NCI-H187 (cell line): ENCODE measurements at regions not wholly inside any gene's neighbourhood (a gene's known extent, or its start where the extent isn't known, plus 50 kb on each side); places are given as distances from the start of the nearest gene placed in this dataset.

Source experiments
- DNase-seq, 2 experiments: peaks; one replicate each; lab custom pipeline; 2025; lab: John Stamatoyannopoulos, UW

GRCh38 chr14:54209511-54210250 is 187.1 kb upstream of the CDKN3 start:
- DNase-seq: no peak

DNA sequence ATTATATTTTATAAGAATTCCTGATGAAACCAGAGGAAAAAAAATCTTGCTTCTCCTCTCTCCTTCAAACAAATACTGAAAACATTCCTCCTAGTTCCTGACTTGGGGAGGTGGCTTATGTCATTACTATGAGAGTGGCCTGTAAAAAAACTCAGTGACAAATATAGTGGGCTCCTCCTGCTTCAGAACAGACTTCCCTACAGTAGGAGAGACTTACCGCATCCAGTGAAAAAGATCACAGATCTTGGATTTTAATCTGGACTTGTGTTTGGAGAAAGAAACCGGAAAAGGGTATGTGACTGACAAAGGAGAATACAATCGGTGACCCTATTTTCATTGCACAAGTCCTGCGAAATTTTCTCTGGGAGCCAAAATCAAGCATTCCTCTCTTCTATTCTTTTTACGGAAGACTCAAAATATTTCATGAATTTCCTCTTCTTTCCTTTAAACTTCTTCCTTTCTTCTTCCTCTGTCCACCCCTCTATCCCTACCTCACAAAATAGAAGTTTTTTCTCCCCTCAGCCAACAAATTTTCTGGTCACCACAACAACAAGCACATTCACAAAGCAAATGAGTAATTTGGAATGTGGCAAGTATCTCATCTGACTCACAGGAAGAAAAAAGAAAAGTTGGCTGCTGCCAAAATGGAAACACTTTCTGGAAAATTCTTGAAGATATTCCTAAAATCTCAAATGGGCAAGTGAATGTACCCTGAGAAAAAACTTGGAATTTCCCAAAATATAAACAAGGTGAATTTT is 185.1 kb upstream of the CDKN3 start:
- no peak for DNase-seq

- no peak for DNase-seq
Measured at GRCh38 chr14:54213536-54213935, 183.3 kb upstream of the CDKN3 start.

DNA sequence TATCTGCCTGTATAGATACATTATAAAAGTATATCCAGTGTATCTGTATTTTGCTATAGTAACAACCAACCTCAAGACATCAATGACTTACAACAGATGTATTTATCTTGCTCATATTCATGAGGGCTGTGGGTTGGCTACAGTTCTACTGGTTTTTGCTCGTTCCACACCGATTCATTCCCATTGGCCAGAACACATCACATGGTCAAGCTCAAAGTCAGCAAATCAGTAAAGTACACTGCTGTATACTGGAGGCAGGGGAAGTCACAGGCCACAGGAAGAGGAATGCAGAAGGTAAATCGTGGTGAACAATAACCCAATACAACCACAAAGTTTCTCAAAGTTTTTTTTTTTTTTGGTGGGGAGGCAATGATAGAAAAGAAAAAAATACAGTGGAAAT is 180.0 kb upstream of the CDKN3 start:
- DNase-seq: no peak

- DNase-seq: no peak
Measured at GRCh38 chr14:54219261-54220070, 177.3 kb upstream of the CDKN3 start.

DNA sequence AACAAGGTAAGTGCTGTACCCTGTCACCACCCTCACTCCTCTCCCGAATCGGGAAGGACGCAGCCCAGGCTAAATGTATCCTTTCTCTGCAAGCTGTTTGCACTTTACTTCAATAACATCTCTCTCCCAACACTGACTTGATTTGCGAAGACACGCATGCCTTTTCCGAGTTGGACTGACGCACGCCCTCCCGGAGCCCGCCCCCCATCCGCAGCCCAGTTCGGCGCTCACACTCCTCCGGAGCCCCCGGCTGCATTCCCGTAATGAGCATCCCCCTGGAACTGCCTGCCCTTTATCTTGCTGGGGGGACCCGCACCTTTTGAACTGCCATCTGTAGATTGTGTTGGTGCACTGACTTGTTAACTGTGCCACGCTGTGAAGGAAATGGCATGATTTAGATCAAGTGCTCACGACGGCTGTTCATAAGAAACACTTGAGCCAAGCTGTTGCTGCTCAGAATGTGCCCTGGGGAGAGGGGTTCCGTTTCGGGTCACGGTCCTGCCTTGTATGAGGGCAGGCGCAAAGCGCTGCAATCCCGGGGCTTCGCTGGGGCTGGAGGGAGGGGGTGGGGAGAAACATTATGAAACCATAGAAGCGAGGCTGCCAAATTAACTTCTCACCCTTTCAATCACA is 176.6 kb upstream of the CDKN3 start:
- DNase-seq: no peak

DNA sequence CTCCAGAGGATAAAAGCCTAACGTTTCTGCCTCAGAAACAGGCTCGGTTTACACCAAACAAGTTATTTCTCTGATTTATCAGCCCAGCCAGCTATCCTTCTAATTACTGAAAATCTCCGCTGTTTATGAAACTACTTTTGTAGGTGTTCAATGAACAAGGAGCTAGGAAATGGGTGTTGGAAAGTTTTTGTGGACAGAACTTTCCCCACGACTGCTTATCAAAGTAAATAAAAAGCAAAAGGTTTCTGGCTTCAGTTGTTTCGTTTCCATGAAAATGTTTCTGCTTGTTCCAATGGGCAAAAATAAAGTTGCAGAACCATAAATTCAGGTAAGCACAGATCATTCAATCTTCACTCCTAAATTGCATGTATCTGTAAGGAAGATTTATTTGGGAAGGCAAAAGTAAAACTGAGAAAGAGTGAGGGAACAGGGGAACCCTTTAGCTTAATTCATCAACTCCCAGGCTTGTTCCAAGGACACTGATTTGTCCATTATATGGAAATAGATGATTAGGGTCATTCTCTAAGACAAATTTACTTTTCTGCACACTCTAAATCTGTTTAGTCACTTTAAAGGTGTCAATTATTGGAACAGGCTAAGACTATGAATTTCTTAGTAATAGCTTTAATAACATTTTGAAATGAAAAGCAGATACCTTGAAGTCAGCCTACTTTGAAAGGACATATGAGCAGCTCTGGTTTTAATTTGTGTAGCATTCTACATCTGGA is 175.9 kb upstream of the CDKN3 start:
- no peak for DNase-seq

DNA sequence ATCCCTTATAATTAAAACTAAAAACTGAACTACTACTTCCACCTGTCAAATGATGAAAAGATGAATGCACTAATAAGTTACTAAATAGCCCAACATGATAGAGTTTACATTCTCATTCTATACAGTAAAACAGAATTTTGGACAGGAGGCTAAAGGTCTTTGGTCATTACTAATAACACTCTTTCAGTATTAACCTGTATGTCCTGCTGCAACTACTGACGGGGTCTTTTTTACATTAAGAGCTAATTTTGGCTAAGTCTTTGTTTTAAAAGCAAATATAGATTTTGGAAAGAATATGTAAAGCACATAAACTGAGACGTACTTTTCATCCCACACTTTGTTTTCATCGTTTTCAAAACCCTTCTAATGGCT is 175.4 kb upstream of the CDKN3 start:
- DNase-seq: no peak

- DNase-seq: no peak
Measured at GRCh38 chr14:54221971-54222370, 174.8 kb upstream of the CDKN3 start.

- no peak for DNase-seq
Measured at GRCh38 chr14:54223831-54224402, 172.9 kb upstream of the CDKN3 start.

DNA sequence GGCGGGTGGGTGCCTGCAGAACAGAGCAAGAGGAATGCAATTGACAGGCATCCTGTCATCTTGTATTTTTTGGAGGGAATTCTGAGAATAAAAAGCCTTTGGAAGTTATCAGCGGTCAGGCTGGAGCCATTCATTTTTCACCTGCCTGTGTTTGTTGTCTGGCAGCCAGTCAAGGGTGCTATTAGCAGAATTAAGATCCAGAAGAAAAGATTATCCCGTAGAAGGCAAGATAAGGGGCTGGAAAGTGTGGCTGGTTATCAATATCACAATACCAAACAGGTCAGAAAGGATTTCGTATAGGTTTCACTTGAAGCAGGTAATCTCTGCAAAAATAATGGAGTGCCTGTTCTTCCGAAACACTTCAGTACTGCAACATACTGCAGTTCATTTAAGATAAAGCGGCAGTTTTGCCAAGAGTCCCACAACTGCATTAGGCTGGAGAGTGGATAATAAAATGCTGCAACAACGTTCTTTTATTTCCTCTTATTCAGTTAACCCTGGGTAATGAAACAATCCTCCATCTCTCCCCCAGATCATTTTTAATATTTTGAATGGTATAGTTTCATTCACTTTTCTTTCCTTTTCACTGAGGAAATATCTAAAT is 171.2 kb upstream of the CDKN3 start:
- DNase-seq: no peak

DNA sequence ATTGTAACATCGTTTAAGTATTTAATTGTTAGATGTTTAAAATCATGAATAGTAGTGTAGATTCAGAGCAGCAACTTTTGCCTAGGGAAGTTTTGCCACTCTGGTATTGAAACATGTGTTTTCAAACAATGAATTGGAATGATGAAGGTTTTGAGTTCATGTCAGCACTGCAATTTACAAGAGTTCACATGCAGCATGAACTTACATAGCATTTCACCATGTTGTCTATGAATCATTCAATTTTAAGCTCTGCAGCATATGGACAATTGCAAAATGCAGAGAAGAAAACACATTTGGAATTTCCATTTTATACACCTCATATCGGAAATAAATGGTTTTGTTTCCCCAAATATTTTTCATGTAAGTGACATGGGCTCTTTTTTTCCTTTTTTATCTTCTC is 170.7 kb upstream of the CDKN3 start:
- DNase-seq: no peak

DNA sequence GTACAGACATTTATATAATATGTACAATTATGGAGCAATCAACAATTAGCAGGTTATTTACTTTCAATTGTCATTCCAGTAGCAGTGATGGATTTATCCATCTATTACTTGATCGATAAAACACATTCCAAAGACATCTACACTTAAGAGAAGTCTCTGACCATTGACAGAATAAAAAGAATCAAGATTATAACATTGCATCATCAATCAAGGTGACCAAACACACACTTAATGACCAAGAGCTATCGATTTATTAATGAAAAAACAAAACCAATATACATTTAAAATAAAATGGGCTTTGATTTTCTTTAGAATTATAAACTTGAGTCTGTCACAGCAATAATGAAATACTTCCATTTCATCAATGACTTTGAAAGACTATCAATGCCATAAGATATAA is 170.2 kb upstream of the CDKN3 start:
- DNase-seq: no peak

GRCh38 chr14:54229136-54229535 is 167.7 kb upstream of the CDKN3 start:
- DNase-seq: no peak

GRCh38 chr14:54230645-54231044 is 166.2 kb upstream of the CDKN3 start:
- no peak for DNase-seq

- no peak for DNase-seq
Measured at GRCh38 chr14:54232735-54233134, 164.1 kb upstream of the CDKN3 start.

DNA sequence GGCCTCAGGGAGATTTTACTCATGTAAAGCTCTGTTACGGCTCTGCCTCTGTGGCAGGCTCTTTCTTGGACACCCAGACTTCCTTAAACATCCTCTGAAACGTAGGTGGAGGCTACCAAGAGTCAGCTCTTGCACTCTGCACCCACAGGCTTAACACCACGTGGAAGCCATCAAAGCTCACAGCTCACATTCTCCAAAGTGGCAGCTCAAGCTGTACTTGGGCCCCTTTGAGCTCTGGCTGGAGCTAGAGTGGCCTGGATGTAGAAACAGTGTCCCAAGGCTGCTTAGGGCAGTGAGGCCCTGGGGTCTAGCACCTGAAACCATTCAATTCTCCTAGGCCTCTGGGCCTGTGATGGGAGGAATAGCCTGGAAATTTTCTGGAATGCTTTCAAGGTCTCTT is 155.3 kb upstream of the CDKN3 start:
- no peak for DNase-seq

- DNase-seq: no peak
Measured at GRCh38 chr14:54251356-54251755, 145.5 kb upstream of the CDKN3 start.

- DNase-seq: no peak
Measured at GRCh38 chr14:54252072-54252730, 144.6 kb upstream of the CDKN3 start.

GRCh38 chr14:54253195-54253947 is 143.4 kb upstream of the CDKN3 start:
- DNase-seq: no peak
